HL-60 (cell line): ENCODE measurements at regions not wholly inside any gene's neighbourhood (a gene's known extent, or its start where the extent isn't known, plus 50 kb on each side); places are given as distances from the start of the nearest gene placed in this dataset.

Experiments used
- GABPA ChIP-seq: IDR thresholded peaks from 2 replicates; pipeline ENCODE4 v1.6.1; 2012; ENCODE audit warnings: low read depth
- POLR2AphosphoS5 ChIP-seq: IDR thresholded peaks from 2 replicates; pipeline ENCODE4 v1.6.1; 2012; ENCODE audit warnings: low read depth
- TF ChIP-seq, protein P1 (sequence below): IDR thresholded peaks from one replicate; pipeline ENCODE4 v1.5.1; 2011; ENCODE audit warnings: low read length, control low read depth, inconsistent platforms; ENCODE audit not compliant: insufficient read depth

DNA sequence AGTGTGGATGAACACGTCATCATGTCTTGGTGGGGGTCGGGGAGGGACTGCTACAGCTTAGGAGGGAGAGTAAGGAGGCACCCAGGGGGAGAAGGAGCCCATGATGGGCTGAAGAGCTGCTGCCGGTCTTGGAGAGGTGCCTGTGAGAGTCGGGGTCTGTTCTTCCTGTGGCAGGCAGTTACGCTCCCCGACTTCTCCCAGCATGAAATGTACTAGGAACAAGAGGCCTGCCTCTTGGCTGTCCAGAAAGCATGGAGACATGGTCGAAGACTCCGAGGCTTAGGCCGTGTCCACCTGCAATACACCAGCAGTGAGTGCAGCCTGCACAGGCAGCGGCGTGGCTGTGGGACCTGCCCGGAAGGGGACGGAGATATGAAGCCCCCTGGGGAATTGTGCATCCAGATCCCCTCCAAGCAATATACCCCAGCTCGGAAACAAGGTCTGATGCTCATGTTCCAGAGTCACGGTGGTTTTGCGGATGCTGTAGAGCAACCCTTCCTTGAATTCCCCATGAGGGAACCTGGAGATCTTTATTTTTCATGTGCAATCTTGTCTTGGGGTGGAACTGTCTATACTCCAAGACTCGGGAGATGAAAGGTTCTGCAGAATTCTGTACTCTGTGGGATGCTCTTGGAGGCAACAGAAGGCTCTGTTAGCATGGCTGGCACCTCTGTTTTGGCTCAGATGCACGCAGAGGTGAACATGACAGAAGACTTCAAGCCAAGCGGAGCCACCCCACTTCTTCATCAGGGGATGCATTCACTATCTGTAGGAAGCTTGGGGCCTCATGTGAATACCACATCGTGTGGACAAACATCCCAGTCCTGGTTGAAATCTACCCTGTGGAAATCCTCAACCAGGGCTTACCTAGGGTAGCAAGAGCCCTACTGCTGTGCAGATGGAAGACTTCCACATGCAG lies 374.9 kb upstream of the IRX4 start:
- TF ChIP-seq, protein P1, sequence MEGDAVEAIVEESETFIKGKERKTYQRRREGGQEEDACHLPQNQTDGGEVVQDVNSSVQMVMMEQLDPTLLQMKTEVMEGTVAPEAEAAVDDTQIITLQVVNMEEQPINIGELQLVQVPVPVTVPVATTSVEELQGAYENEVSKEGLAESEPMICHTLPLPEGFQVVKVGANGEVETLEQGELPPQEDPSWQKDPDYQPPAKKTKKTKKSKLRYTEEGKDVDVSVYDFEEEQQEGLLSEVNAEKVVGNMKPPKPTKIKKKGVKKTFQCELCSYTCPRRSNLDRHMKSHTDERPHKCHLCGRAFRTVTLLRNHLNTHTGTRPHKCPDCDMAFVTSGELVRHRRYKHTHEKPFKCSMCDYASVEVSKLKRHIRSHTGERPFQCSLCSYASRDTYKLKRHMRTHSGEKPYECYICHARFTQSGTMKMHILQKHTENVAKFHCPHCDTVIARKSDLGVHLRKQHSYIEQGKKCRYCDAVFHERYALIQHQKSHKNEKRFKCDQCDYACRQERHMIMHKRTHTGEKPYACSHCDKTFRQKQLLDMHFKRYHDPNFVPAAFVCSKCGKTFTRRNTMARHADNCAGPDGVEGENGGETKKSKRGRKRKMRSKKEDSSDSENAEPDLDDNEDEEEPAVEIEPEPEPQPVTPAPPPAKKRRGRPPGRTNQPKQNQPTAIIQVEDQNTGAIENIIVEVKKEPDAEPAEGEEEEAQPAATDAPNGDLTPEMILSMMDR: no peak
- no peak for TF ChIP-seq POLR2AphosphoS5
- TF ChIP-seq GABPA: no peak
